ENCODE measurements at regions not wholly inside any gene's neighbourhood (a gene's known extent, or its start where the extent isn't known, plus 50 kb on each side); places are given as distances from the start of the nearest gene placed in this dataset.

GRCh38 chr16:51989637-51990230, 557.2 kb downstream of the TOX3 start:
- no peak for TF ChIP-seq CTCF (IDR thresholded peaks at IDR 0.05)
- TF ChIP-seq POLR2AphosphoS5 (IDR thresholded peaks at IDR 0.05), result no peak

Measured in breast epithelium (tissue), 3 donors.